ENCODE measurements at regions not wholly inside any gene's neighbourhood (a gene's known extent, or its start where the extent isn't known, plus 50 kb on each side); places are given as distances from the start of the nearest gene placed in this dataset.

- Histone ChIP-seq H3K36me3 (replicated peaks; ENCODE audit: insufficient read depth, low read depth) (no peaks in the 10 kb centered on the region), H3K4me2 (no peak overlapping the region), H3K4me3 (no peak overlapping the region), H4K20me1 (ENCODE audit: insufficient read depth, poor library complexity, severe bottlenecking) (no peaks in the 10 kb centered on the region), H3K4me1 (ENCODE audit: insufficient read depth) (no peaks in the 10 kb centered on the region), H3K79me2 (no peaks in the 10 kb centered on the region), H3K9me2 (replicated peaks; ENCODE audit: insufficient read depth) (no peaks in the 10 kb centered on the region), H3K27me3 (no peaks in the 10 kb centered on the region), H3K27ac (no peak overlapping the region), H2AFZ (no peak overlapping the region), H3K9me3 (ENCODE audit: low read depth) (no peaks in the 10 kb centered on the region)
- DNase-seq (ENCODE audit: low spot score) = no peak
- no peak for TF ChIP-seq EZH2 (IDR thresholded peaks at IDR 0.05; ENCODE audit: borderline replicate concordance)
- TF ChIP-seq EZH2phosphoT487 (IDR thresholded peaks at IDR 0.05; ENCODE audit: low read depth, severe bottlenecking, unreplicated experiment) = no peak
- no peak for TF ChIP-seq CTCF (IDR thresholded peaks at IDR 0.05; ENCODE audit: poor library complexity)
- WGBS (ENCODE audit: low lambda C conversion rate, missing lambda C conversion rate) = 61% methylated on average over 2 of the region's 2 CpGs
Observed at GRCh38 chr13:80419416-80419815, 78.5 kb upstream of the SPRY2 start.

GRCh38 chr13:80413611-80414010 lies 72.7 kb upstream of the SPRY2 start:
- Histone ChIP-seq H2AFZ (no peak overlapping the region), H3K4me3 (no peak overlapping the region), H3K79me2 (no peaks in the 10 kb centered on the region), H3K27me3 (no peaks in the 10 kb centered on the region), H3K9me2 (replicated peaks; ENCODE audit: insufficient read depth) (no peaks in the 10 kb centered on the region), H3K36me3 (replicated peaks; ENCODE audit: insufficient read depth, low read depth) (no peaks in the 10 kb centered on the region), H3K9me3 (ENCODE audit: low read depth) (no peaks in the 10 kb centered on the region), H3K27ac (no peak overlapping the region), H3K4me2 (no peak overlapping the region), H3K4me1 (ENCODE audit: insufficient read depth) (no peaks in the 10 kb centered on the region), H4K20me1 (ENCODE audit: insufficient read depth, poor library complexity, severe bottlenecking) (no peaks in the 10 kb centered on the region)
- DNase-seq (ENCODE audit: low spot score) = no peak
- TF ChIP-seq CTCF (IDR thresholded peaks at IDR 0.05; ENCODE audit: poor library complexity) (no peak), EZH2phosphoT487 (IDR thresholded peaks at IDR 0.05; ENCODE audit: low read depth, severe bottlenecking, unreplicated experiment) (no peak), EZH2 (IDR thresholded peaks at IDR 0.05; ENCODE audit: borderline replicate concordance) (no peak)

- Histone ChIP-seq H3K27ac (no peak overlapping the region), H3K9me2 (replicated peaks; ENCODE audit: insufficient read depth) (no peaks in the 10 kb centered on the region), H4K20me1 (ENCODE audit: insufficient read depth, poor library complexity, severe bottlenecking) (no peaks in the 10 kb centered on the region), H3K9me3 (ENCODE audit: low read depth) (no peaks in the 10 kb centered on the region), H3K79me2 (no peaks in the 10 kb centered on the region), H3K27me3 (no peaks in the 10 kb centered on the region), H3K4me3 (no peak overlapping the region), H3K4me1 (ENCODE audit: insufficient read depth) (no peaks in the 10 kb centered on the region), H3K4me2 (no peak overlapping the region), H2AFZ (no peak overlapping the region), H3K36me3 (replicated peaks; ENCODE audit: insufficient read depth, low read depth) (no peaks in the 10 kb centered on the region)
- WGBS (ENCODE audit: low lambda C conversion rate, missing lambda C conversion rate) = 95% methylated on average over 5 of the region's 5 CpGs
- DNase-seq (ENCODE audit: low spot score) = no peak
- no peak for TF ChIP-seq EZH2 (IDR thresholded peaks at IDR 0.05; ENCODE audit: borderline replicate concordance)
- TF ChIP-seq CTCF (IDR thresholded peaks at IDR 0.05; ENCODE audit: poor library complexity) = no peak
- no peak for TF ChIP-seq EZH2phosphoT487 (IDR thresholded peaks at IDR 0.05; ENCODE audit: low read depth, severe bottlenecking, unreplicated experiment)
Observed at GRCh38 chr13:80408270-80408669, 67.3 kb upstream of the SPRY2 start.

- DNase-seq (ENCODE audit: low spot score) = no peak
- Histone ChIP-seq H3K27me3 (no peaks in the 10 kb centered on the region), H3K79me2 (no peaks in the 10 kb centered on the region), H3K4me1 (ENCODE audit: insufficient read depth) (no peaks in the 10 kb centered on the region), H3K9me3 (ENCODE audit: low read depth) (no peaks in the 10 kb centered on the region), H3K36me3 (replicated peaks; ENCODE audit: insufficient read depth, low read depth) (no peaks in the 10 kb centered on the region), H3K4me3 (no peak overlapping the region), H3K27ac (peak overlapping the region; percentile 15), H3K4me2 (no peak overlapping the region), H3K9me2 (replicated peaks; ENCODE audit: insufficient read depth) (no peaks in the 10 kb centered on the region), H4K20me1 (ENCODE audit: insufficient read depth, poor library complexity, severe bottlenecking) (no peaks in the 10 kb centered on the region), H2AFZ (no peak overlapping the region)
- 79% methylated on average over 5 of the region's 5 CpGs for WGBS (ENCODE audit: low lambda C conversion rate, missing lambda C conversion rate)
- no peak for TF ChIP-seq CTCF (IDR thresholded peaks at IDR 0.05; ENCODE audit: poor library complexity)
- no peak for TF ChIP-seq EZH2phosphoT487 (IDR thresholded peaks at IDR 0.05; ENCODE audit: low read depth, severe bottlenecking, unreplicated experiment)
- no peak for TF ChIP-seq EZH2 (IDR thresholded peaks at IDR 0.05; ENCODE audit: borderline replicate concordance)
Observed at GRCh38 chr13:80400865-80401426, 60.0 kb upstream of the SPRY2 start.

Data from hepatocyte (in vitro differentiated cells).